Tibial nerve (tissue), 4 donors: ENCODE measurements at regions not wholly inside any gene's neighbourhood (a gene's known extent, or its start where the extent isn't known, plus 50 kb on each side); places are given as distances from the start of the nearest gene placed in this dataset.

Experiments used
- DNase-seq, 2 donors: peaks; one replicate each; pipeline ENCODE4 v3.0.0-alpha.2; 2019; ENCODE audit warnings: low spot score in 2 of 2
- H3K27ac ChIP-seq, 4 donors: fragments of 200-600 bp; sonication (generic) in 3 of 4; one replicate each; pipeline ENCODE4 v1.5.1; 2017 to 2019; ENCODE audit warnings: mild to moderate bottlenecking in 1 of 4
- H3K27me3 ChIP-seq, 2 donors: fragments of 200-600 bp; sonication (generic) in 1 of 2; one replicate each; pipeline versions ENCODE4 v1.5.1 to v1.6.0; 2017 to 2019
- H3K36me3 ChIP-seq, 3 donors: fragments of 200-600 bp; sonication (generic); one replicate each; pipeline ENCODE4 v1.5.1; 2018 to 2019
- H3K4me1 ChIP-seq, 4 donors: fragments of 200-600 bp; sonication (generic) in 3 of 4; one replicate each; pipeline ENCODE4 v1.5.1; 2017 to 2019
- H3K4me3 ChIP-seq, 4 donors: fragments of 200-600 bp; sonication (generic) in 3 of 4; one replicate each; pipeline ENCODE4 v1.5.1; 2017 to 2019; ENCODE audit warnings: mild to moderate bottlenecking in 1 of 4, moderate library complexity in 1 of 4
- H3K9me3 ChIP-seq, 4 donors: fragments of 200-600 bp; sonication (generic) in 3 of 4; one replicate each; pipeline ENCODE4 v1.5.1; 2017 to 2019
- CTCF ChIP-seq, 5 experiments: fragments of 200-600 bp in 3 of 5; fragments of 450-650 bp in 2 of 5; sonication (generic) in 3 of 5; IDR thresholded peaks; one replicate each; pipeline ENCODE4 v1.5.1; 2016 to 2019; ENCODE audit warnings: antibody characterized with exemption in 5 of 5, mild to moderate bottlenecking in 3 of 5, moderate library complexity in 2 of 5
- EP300 ChIP-seq, 2 donors: sonication (generic); formaldehyde crosslinking; IDR thresholded peaks; one replicate each; pipeline ENCODE4 v1.6.1; 2017; ENCODE audit warnings: antibody characterized with exemption in 2 of 2, mild to moderate bottlenecking in 1 of 2
- POLR2A ChIP-seq, 2 donors: fragments of 450-650 bp; IDR thresholded peaks; one replicate each; pipeline ENCODE4 v1.6.1; 2017; ENCODE audit warnings: antibody characterized with exemption in 2 of 2, mild to moderate bottlenecking in 2 of 2, moderate library complexity in 2 of 2
- WGBS, 2 donors: methylation state at CpG; one replicate each; pipeline ENCODE4 v1.1.5; 2018; 5-methylcytosine and 5-hydroxymethylcytosine counted together

- Histone ChIP-seq H3K27ac (no peak overlapping the region), H3K27me3 (no peaks in the 10 kb centered on the region), H3K36me3 (no peaks in the 10 kb centered on the region), H3K9me3 (peaks cover 0 to 10% (median 0%) of the 10 kb centered on the region in 4 donors), H3K4me3 (no peak overlapping the region), H3K4me1 (no peaks in the 10 kb centered on the region)
- no peak for TF ChIP-seq POLR2A (IDR thresholded peaks at IDR 0.05)
- TF ChIP-seq CTCF (IDR thresholded peaks at IDR 0.05) = no peak
- no peak for TF ChIP-seq EP300 (IDR thresholded peaks at IDR 0.05)
- no peak for DNase-seq
Measured at GRCh38 chr5:104628911-104629310, 1066.3 kb upstream of the NUDT12 start.

GRCh38 chr5:104626122-104626521 lies 1063.5 kb upstream of the NUDT12 start:
- Histone ChIP-seq H3K9me3 (peaks cover 0 to 10% (median 0%) of the 10 kb centered on the region in 4 donors), H3K27me3 (no peaks in the 10 kb centered on the region), H3K36me3 (no peaks in the 10 kb centered on the region), H3K27ac (no peak overlapping the region), H3K4me1 (no peaks in the 10 kb centered on the region), H3K4me3 (no peak overlapping the region)
- TF ChIP-seq CTCF (IDR thresholded peaks at IDR 0.05) (no peak), EP300 (IDR thresholded peaks at IDR 0.05) (no peak), POLR2A (IDR thresholded peaks at IDR 0.05) (no peak)
- DNase-seq = no peak
- 86 to 90% methylated on average over 2 of the region's 2 CpGs for WGBS, 2 donors

- DNase-seq = no peak
- no peak overlapping the region for H3K4me3 ChIP-seq
- no peaks in the 10 kb centered on the region for H3K27me3 ChIP-seq
- H3K9me3 ChIP-seq = no peaks in the 10 kb centered on the region
- H3K4me1 ChIP-seq = no peaks in the 10 kb centered on the region
- no peaks in the 10 kb centered on the region for H3K36me3 ChIP-seq
- WGBS, 2 donors = 75 to 80% methylated on average over 6 of the region's 6 CpGs
- TF ChIP-seq EP300 (IDR thresholded peaks at IDR 0.05) (no peak), POLR2A (IDR thresholded peaks at IDR 0.05) (no peak), CTCF (IDR thresholded peaks at IDR 0.05) (no peak)
- no peak overlapping the region for H3K27ac ChIP-seq
Measured at GRCh38 chr5:104612005-104612404, 1049.4 kb upstream of the NUDT12 start.

GRCh38 chr5:104611135-104611767 lies 1048.7 kb upstream of the NUDT12 start:
- Histone ChIP-seq H3K9me3 (no peaks in the 10 kb centered on the region), H3K27me3 (no peaks in the 10 kb centered on the region), H3K4me3 (no peak overlapping the region), H3K27ac (no peak overlapping the region), H3K36me3 (no peaks in the 10 kb centered on the region), H3K4me1 (no peaks in the 10 kb centered on the region)
- no peak for DNase-seq
- 44 to 55% methylated on average over 6 of the region's 6 CpGs for WGBS, 2 donors
- TF ChIP-seq POLR2A (IDR thresholded peaks at IDR 0.05) (no peak), EP300 (IDR thresholded peaks at IDR 0.05) (no peak), CTCF (IDR thresholded peaks at IDR 0.05) (no peak)

- DNase-seq = no peak
- Histone ChIP-seq H3K27me3 (no peaks in the 10 kb centered on the region), H3K4me3 (no peak overlapping the region), H3K36me3 (no peaks in the 10 kb centered on the region), H3K4me1 (no peaks in the 10 kb centered on the region), H3K9me3 (peaks cover 0 to 9% (median 0%) of the 10 kb centered on the region in 4 donors), H3K27ac (no peak overlapping the region)
- 75 to 86% methylated on average over 5 of the region's 5 CpGs for WGBS, 2 donors
- no peak for TF ChIP-seq CTCF (IDR thresholded peaks at IDR 0.05)
- TF ChIP-seq POLR2A (IDR thresholded peaks at IDR 0.05) = no peak
- no peak for TF ChIP-seq EP300 (IDR thresholded peaks at IDR 0.05)
Measured at GRCh38 chr5:104606258-104606829, 1043.8 kb upstream of the NUDT12 start.
